ENCODE measurements at regions not wholly inside any gene's neighbourhood (a gene's known extent, or its start where the extent isn't known, plus 50 kb on each side); places are given as distances from the start of the nearest gene placed in this dataset.

- Histone ChIP-seq H4K20me1 (ENCODE audit: insufficient read depth, low read length) (no peaks in the 10 kb centered on the region), H3K9ac (ENCODE audit: insufficient read depth, low read length, poor library complexity, severe bottlenecking) (no peak overlapping the region), H3K36me3 (replicated peaks in 1 of 2; ENCODE audit: control insufficient read depth in 1 of 2, insufficient read depth in 2 of 2, low read length in 2 of 2) (no peaks in the 10 kb centered on the region), H3K4me3 (replicated peaks in 1 of 3; ENCODE audit: low read depth in 2 of 3, low read length in 3 of 3) (no peak overlapping the region), H3K4me2 (replicated peaks; ENCODE audit: extremely low read depth, low read length, poor library complexity, severe bottlenecking) (no peak overlapping the region), H2AFZ (ENCODE audit: insufficient read depth, low read depth, low read length, poor library complexity, severe bottlenecking) (no peak overlapping the region), H3K79me2 (ENCODE audit: insufficient read depth, low read length) (no peaks in the 10 kb centered on the region), H3K27me3 (ENCODE audit: control insufficient read depth in 2 of 2, insufficient read depth in 2 of 2, low read length in 2 of 2) (no peaks in the 10 kb centered on the region), H3K27ac (ENCODE audit: low read depth in 1 of 2, low read length in 2 of 2) (no peak overlapping the region), H3K9me3 (replicated peaks in 1 of 2; ENCODE audit: control insufficient read depth in 1 of 2, insufficient read depth in 1 of 2, low read length in 2 of 2) (peaks cover 5 to 23% of the 10 kb centered on the region in 2 donors), H3K4me1 (ENCODE audit: control insufficient read depth in 1 of 2, insufficient read depth in 2 of 2, low read length in 2 of 2) (no peaks in the 10 kb centered on the region)
- Mint-ChIP-seq H3K4me3 (no peak overlapping the region), H3K36me3 (no peaks in the 10 kb centered on the region), H3K9me3 (peaks cover 0 to 14% (median 7%) of the 10 kb centered on the region in 7 donors), H3K27me3 (ENCODE audit: low read depth in 3 of 3) (peaks cover 0 to 3% (median 0%) of the 10 kb centered on the region in 3 donors), H3K4me1 (no peaks in the 10 kb centered on the region), H3K27ac (no peak overlapping the region)
- WGBS (ENCODE audit: insufficient coverage): 84% methylated on average over 5 of the region's 7 CpGs
- TF ChIP-seq CTCF (IDR thresholded peaks at IDR 0.05): no peak
- intact Hi-C loops (cut with micrococcal nuclease): no loop called here
- DNase-seq: no peak
Measured at GRCh38 chr10:131630772-131631258, 270.0 kb upstream of the PPP2R2D start.

- Mint-ChIP-seq H3K27me3 (ENCODE audit: low read depth in 3 of 3) (peaks cover 0 to 3% (median 0%) of the 10 kb centered on the region in 3 donors), H3K36me3 (no peaks in the 10 kb centered on the region), H3K27ac (no peak overlapping the region), H3K4me1 (no peaks in the 10 kb centered on the region), H3K4me3 (no peak overlapping the region), H3K9me3 (peaks cover 0 to 14% (median 7%) of the 10 kb centered on the region in 7 donors)
- Histone ChIP-seq H3K27ac (ENCODE audit: low read depth in 1 of 2, low read length in 2 of 2) (no peak overlapping the region), H3K4me2 (replicated peaks; ENCODE audit: extremely low read depth, low read length, poor library complexity, severe bottlenecking) (no peak overlapping the region), H3K4me1 (ENCODE audit: control insufficient read depth in 1 of 2, insufficient read depth in 2 of 2, low read length in 2 of 2) (no peaks in the 10 kb centered on the region), H2AFZ (ENCODE audit: insufficient read depth, low read depth, low read length, poor library complexity, severe bottlenecking) (no peak overlapping the region), H3K9ac (ENCODE audit: insufficient read depth, low read length, poor library complexity, severe bottlenecking) (no peak overlapping the region), H3K4me3 (replicated peaks in 1 of 3; ENCODE audit: low read depth in 2 of 3, low read length in 3 of 3) (no peak overlapping the region), H3K36me3 (replicated peaks in 1 of 2; ENCODE audit: control insufficient read depth in 1 of 2, insufficient read depth in 2 of 2, low read length in 2 of 2) (no peaks in the 10 kb centered on the region), H4K20me1 (ENCODE audit: insufficient read depth, low read length) (no peaks in the 10 kb centered on the region), H3K27me3 (ENCODE audit: control insufficient read depth in 2 of 2, insufficient read depth in 2 of 2, low read length in 2 of 2) (no peaks in the 10 kb centered on the region), H3K9me3 (replicated peaks in 1 of 2; ENCODE audit: control insufficient read depth in 1 of 2, insufficient read depth in 1 of 2, low read length in 2 of 2) (peaks cover 0 to 25% of the 10 kb centered on the region in 2 donors), H3K79me2 (ENCODE audit: insufficient read depth, low read length) (no peaks in the 10 kb centered on the region)
- intact Hi-C loops (cut with micrococcal nuclease): no loop called here
- TF ChIP-seq CTCF (IDR thresholded peaks at IDR 0.05): no peak
- DNase-seq: no peak
- WGBS (ENCODE audit: insufficient coverage): 91% methylated on average over 14 of the region's 14 CpGs
Measured at GRCh38 chr10:131631619-131632018, 269.2 kb upstream of the PPP2R2D start.

Measured in CD14-positive monocyte (primary cell).